Neural cell (in vitro differentiated cells): ENCODE measurements at regions not wholly inside any gene's neighbourhood (a gene's known extent, or its start where the extent isn't known, plus 50 kb on each side); places are given as distances from the start of the nearest gene placed in this dataset.

ENCODE experiments used
- H2AFZ ChIP-seq: fragments of 200-600, 300-800 bp; sonication (generic), shearing (Covaris generic); 2 replicates; pipeline ENCODE4 v1.6.0; 2014; ENCODE audit warnings: low read depth, mild to moderate bottlenecking, antibody characterized with exemption, low read length, moderate library complexity
- H3F3A ChIP-seq: fragments of 200-600 bp; shearing (Covaris generic); 2 replicates; pipeline ENCODE4 v1.6.1; 2016; ENCODE audit warnings: mild to moderate bottlenecking, moderate library complexity, mixed read lengths, antibody characterized with exemption, low read length; ENCODE audit not compliant: insufficient read depth, poor library complexity, severe bottlenecking
- H3K27ac ChIP-seq: fragments of 200-600, 300-800 bp; sonication (generic), shearing (Covaris generic); 2 replicates; pipeline ENCODE4 v1.5.1; 2014; ENCODE audit warnings: mild to moderate bottlenecking, low read length, moderate library complexity
- H3K27me3 ChIP-seq: fragments of 300-800, 200-600 bp; sonication (generic), shearing (Covaris generic); 2 replicates; pipeline ENCODE4 v1.6.0; 2014; ENCODE audit warnings: mild to moderate bottlenecking, low read depth, low read length, moderate library complexity; ENCODE audit not compliant: insufficient read depth
- H3K36me3 ChIP-seq: fragments of 300-800, 200-600 bp; sonication (generic), shearing (Covaris generic); 2 replicates; pipeline ENCODE4 v1.5.1; 2014; ENCODE audit warnings: mild to moderate bottlenecking, antibody characterized with exemption, low read length, moderate library complexity; ENCODE audit not compliant: insufficient read depth
- H3K4me2 ChIP-seq: fragments of 300-800, 200-600 bp; sonication (generic), shearing (Covaris generic); 2 replicates; pipeline ENCODE4 v1.6.0; 2014; ENCODE audit warnings: mild to moderate bottlenecking, low read length
- H3K4me3 ChIP-seq: fragments of 300-800, 200-600 bp; sonication (generic), shearing (Covaris generic); 2 replicates; pipeline ENCODE4 v1.5.1; 2014; ENCODE audit warnings: mild to moderate bottlenecking, low read length, moderate library complexity
- H3K79me2 ChIP-seq: fragments of 200-600 bp; shearing (Covaris generic); replicated peaks from 2 replicates; pipeline ENCODE4 v1.6.0; 2014; ENCODE audit warnings: mild to moderate bottlenecking, low read length, moderate library complexity; ENCODE audit not compliant: insufficient read depth
- H3K9ac ChIP-seq: fragments of 300-800, 200-600 bp; sonication (generic), shearing (Covaris generic); 2 replicates; pipeline ENCODE4 v1.6.1; 2016; ENCODE audit warnings: mild to moderate bottlenecking, low read length, mixed read lengths
- H3K9me2 ChIP-seq: fragments of 200-600 bp; shearing (Covaris generic); 2 replicates; pipeline ENCODE4 v1.6.1; 2016; ENCODE audit warnings: mild to moderate bottlenecking, low read length, mixed read lengths; ENCODE audit not compliant: insufficient read depth
- H3K9me3 ChIP-seq: fragments of 200-600, 300-800 bp; sonication (generic), shearing (Covaris generic); 2 replicates; pipeline ENCODE4 v1.6.1; 2016; ENCODE audit warnings: mild to moderate bottlenecking, mixed run types, low read length, moderate library complexity, mixed read lengths
- H4K20me1 ChIP-seq: fragments of 200-600 bp; shearing (Covaris generic); 2 replicates; pipeline ENCODE4 v1.6.1; 2016; ENCODE audit warnings: mild to moderate bottlenecking, mixed run types; ENCODE audit not compliant: insufficient read depth
- EP300 ChIP-seq: fragments of 450-650 bp; conservative IDR thresholded peaks from 2 replicates; pipeline ENCODE4 v1.6.1; 2014; ENCODE audit warnings: antibody characterized with exemption, mild to moderate bottlenecking, moderate library complexity; ENCODE audit not compliant: poor library complexity, severe bottlenecking
- EZH2 ChIP-seq: fragments of 200-600, 300-800 bp; shearing (Covaris generic), sonication (generic); IDR thresholded peaks from 2 replicates; pipeline ENCODE4 v1.6.1; 2014; ENCODE audit warnings: antibody characterized with exemption, low read length, borderline replicate concordance, mild to moderate bottlenecking; ENCODE audit not compliant: insufficient read depth, poor library complexity, severe bottlenecking
- MXI1 ChIP-seq: fragments of 450-650 bp; conservative IDR thresholded peaks from 2 replicates; pipeline ENCODE4 v1.6.1; 2014; ENCODE audit warnings: antibody characterized with exemption, mild to moderate bottlenecking; ENCODE audit not compliant: poor library complexity, severe bottlenecking
- POLR2AphosphoS5 ChIP-seq: IDR thresholded peaks from 2 replicates; pipeline ENCODE4 v1.6.1; 2012
- RAD21 ChIP-seq: fragments of 450-650 bp; conservative IDR thresholded peaks from 2 replicates; pipeline ENCODE4 v1.6.1; 2014; ENCODE audit warnings: antibody characterized with exemption, mild to moderate bottlenecking, moderate library complexity
- SMC3 ChIP-seq: fragments of 450-650 bp; conservative IDR thresholded peaks from 2 replicates; pipeline ENCODE4 v1.6.1; 2014; ENCODE audit warnings: antibody characterized with exemption, mild to moderate bottlenecking, moderate library complexity; ENCODE audit not compliant: poor library complexity
- TAF1 ChIP-seq: IDR thresholded peaks from 2 replicates; pipeline ENCODE4 v1.6.1; 2012; ENCODE audit warnings: low read depth
- TF ChIP-seq, protein P1 (sequence below): IDR thresholded peaks from 2 replicates; pipeline ENCODE4 v1.6.1; 2012; ENCODE audit warnings: borderline replicate concordance
- TF ChIP-seq, protein P2 (sequence below): fragments of 450-650 bp; IDR thresholded peaks from 2 replicates; pipeline ENCODE4 v1.5.1; 2014; ENCODE audit warnings: antibody characterized with exemption, mild to moderate bottlenecking, moderate library complexity; ENCODE audit not compliant: poor library complexity, severe bottlenecking

DNA sequence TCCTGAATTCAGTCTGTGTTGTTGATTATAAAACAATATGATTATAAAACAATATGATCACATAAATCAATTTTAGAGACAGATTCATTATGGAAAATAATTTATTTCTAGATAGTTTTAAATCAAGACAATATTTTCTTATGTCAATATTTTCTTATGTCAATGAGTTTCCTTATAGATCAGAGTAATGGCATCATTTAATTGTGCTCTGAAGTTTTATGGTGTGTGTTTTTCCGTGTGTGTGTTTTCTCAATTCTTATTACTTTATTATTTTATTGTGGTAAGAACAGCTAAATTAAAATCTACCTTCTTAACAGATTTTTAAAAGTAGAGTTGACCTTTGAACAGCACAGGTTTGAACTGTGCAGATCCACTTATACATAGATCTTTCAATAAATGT lies 105.3 kb upstream of the SLCO1B1 start:
- no peaks in the 10 kb centered on the region for H3F3A ChIP-seq
- H3K36me3 ChIP-seq: no peaks in the 10 kb centered on the region
- H3K9ac ChIP-seq: no peak overlapping the region
- no peaks in the 10 kb centered on the region for H3K9me3 ChIP-seq
- no peak overlapping the region for H3K27ac ChIP-seq
- no peaks in the 10 kb centered on the region for H4K20me1 ChIP-seq
- no peak for TF ChIP-seq RAD21
- no peak for TF ChIP-seq EP300
- TF ChIP-seq, protein P1, sequence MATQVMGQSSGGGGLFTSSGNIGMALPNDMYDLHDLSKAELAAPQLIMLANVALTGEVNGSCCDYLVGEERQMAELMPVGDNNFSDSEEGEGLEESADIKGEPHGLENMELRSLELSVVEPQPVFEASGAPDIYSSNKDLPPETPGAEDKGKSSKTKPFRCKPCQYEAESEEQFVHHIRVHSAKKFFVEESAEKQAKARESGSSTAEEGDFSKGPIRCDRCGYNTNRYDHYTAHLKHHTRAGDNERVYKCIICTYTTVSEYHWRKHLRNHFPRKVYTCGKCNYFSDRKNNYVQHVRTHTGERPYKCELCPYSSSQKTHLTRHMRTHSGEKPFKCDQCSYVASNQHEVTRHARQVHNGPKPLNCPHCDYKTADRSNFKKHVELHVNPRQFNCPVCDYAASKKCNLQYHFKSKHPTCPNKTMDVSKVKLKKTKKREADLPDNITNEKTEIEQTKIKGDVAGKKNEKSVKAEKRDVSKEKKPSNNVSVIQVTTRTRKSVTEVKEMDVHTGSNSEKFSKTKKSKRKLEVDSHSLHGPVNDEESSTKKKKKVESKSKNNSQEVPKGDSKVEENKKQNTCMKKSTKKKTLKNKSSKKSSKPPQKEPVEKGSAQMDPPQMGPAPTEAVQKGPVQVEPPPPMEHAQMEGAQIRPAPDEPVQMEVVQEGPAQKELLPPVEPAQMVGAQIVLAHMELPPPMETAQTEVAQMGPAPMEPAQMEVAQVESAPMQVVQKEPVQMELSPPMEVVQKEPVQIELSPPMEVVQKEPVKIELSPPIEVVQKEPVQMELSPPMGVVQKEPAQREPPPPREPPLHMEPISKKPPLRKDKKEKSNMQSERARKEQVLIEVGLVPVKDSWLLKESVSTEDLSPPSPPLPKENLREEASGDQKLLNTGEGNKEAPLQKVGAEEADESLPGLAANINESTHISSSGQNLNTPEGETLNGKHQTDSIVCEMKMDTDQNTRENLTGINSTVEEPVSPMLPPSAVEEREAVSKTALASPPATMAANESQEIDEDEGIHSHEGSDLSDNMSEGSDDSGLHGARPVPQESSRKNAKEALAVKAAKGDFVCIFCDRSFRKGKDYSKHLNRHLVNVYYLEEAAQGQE: no peak
- no peak for TF ChIP-seq SMC3
- TF ChIP-seq TAF1: no peak
- TF ChIP-seq, protein P2, sequence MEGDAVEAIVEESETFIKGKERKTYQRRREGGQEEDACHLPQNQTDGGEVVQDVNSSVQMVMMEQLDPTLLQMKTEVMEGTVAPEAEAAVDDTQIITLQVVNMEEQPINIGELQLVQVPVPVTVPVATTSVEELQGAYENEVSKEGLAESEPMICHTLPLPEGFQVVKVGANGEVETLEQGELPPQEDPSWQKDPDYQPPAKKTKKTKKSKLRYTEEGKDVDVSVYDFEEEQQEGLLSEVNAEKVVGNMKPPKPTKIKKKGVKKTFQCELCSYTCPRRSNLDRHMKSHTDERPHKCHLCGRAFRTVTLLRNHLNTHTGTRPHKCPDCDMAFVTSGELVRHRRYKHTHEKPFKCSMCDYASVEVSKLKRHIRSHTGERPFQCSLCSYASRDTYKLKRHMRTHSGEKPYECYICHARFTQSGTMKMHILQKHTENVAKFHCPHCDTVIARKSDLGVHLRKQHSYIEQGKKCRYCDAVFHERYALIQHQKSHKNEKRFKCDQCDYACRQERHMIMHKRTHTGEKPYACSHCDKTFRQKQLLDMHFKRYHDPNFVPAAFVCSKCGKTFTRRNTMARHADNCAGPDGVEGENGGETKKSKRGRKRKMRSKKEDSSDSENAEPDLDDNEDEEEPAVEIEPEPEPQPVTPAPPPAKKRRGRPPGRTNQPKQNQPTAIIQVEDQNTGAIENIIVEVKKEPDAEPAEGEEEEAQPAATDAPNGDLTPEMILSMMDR: no peak
- TF ChIP-seq MXI1: no peak
- TF ChIP-seq POLR2AphosphoS5: no peak
- no peak for TF ChIP-seq EZH2
- no peaks in the 10 kb centered on the region for H3K79me2 ChIP-seq
- no peak overlapping the region for H2AFZ ChIP-seq
- no peak overlapping the region for H3K4me2 ChIP-seq
- no peak overlapping the region for H3K4me3 ChIP-seq
- H3K9me2 ChIP-seq: no peaks in the 10 kb centered on the region
- H3K27me3 ChIP-seq: no peaks in the 10 kb centered on the region

DNA sequence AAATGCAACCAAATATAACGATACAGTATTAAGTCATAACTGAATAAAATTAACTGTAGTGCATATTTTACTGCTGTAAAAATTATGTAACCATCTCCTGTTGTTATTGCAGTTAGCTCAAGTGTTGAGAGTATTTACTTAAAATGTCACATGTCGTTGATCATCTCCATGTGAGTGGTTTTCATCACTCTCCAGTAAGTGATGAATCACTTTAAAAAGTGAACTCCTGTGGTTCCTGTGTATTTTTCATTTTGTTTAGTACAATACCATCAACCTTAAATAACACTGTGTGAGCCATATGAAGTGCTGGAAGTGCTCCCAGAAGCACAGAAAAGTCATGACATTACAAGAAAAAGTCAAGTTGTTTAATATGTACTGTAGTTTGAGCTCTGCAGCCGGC lies 104.7 kb upstream of the SLCO1B1 start:
- H3K4me2 ChIP-seq: no peak overlapping the region
- no peaks in the 10 kb centered on the region for H3K79me2 ChIP-seq
- no peaks in the 10 kb centered on the region for H3K9me2 ChIP-seq
- no peak overlapping the region for H2AFZ ChIP-seq
- H3F3A ChIP-seq: no peaks in the 10 kb centered on the region
- H3K9me3 ChIP-seq: no peaks in the 10 kb centered on the region
- no peak overlapping the region for H3K4me3 ChIP-seq
- H3K27me3 ChIP-seq: no peaks in the 10 kb centered on the region
- no peaks in the 10 kb centered on the region for H3K36me3 ChIP-seq
- H3K27ac ChIP-seq: no peak overlapping the region
- no peaks in the 10 kb centered on the region for H4K20me1 ChIP-seq
- no peak overlapping the region for H3K9ac ChIP-seq
- TF ChIP-seq, protein P2: no peak
- no peak for TF ChIP-seq TAF1
- TF ChIP-seq SMC3: no peak
- TF ChIP-seq EZH2: no peak
- no peak for TF ChIP-seq EP300
- TF ChIP-seq POLR2AphosphoS5: no peak
- TF ChIP-seq MXI1: no peak
- TF ChIP-seq RAD21: no peak
- TF ChIP-seq, protein P1: no peak
